WTC11 (cell line): ENCODE measurements at regions not wholly inside any gene's neighbourhood (a gene's known extent, or its start where the extent isn't known, plus 50 kb on each side); places are given as distances from the start of the nearest gene placed in this dataset.

Experiments used
- ATAC-seq: fragments of 200-7000 bp; cut with Tn5 transposase; 2 replicates; pipeline ENCODE4 v1.10.0; 2021; ENCODE audit warnings: mild to moderate bottlenecking, moderate library complexity
- CTCF ChIA-PET: fragments of 300-600 bp; sonication (Branson Sonifier 250); formaldehyde crosslinking; loops from one replicate; lab custom pipeline; 2021; ENCODE audit warnings: antibody characterized with exemption; lab: Charles Lee
- POLR2A ChIA-PET: fragments of 350-600 bp; sonication (Branson Sonifier 250); formaldehyde crosslinking; loops from one replicate; lab custom pipeline; 2021; ENCODE audit warnings: antibody characterized with exemption; lab: Charles Lee
- DNase-seq: peaks from one replicate; pipeline ENCODE4 v3.0.0; 2021; ENCODE audit warnings: low spot score
- H3K27ac Mint-ChIP-seq: 2 replicates; pipeline ENCODE4 v1.8.0; 2021; ENCODE audit warnings: mixed read lengths
- H3K27me3 Mint-ChIP-seq: 2 replicates; pipeline ENCODE4 v1.8.0; 2021; ENCODE audit warnings: low read depth, mild to moderate bottlenecking, moderate library complexity, mixed read lengths
- H3K36me3 Mint-ChIP-seq: 2 replicates; pipeline ENCODE4 v1.8.0; 2021; ENCODE audit warnings: mixed read lengths
- H3K4me1 Mint-ChIP-seq: 2 replicates; pipeline ENCODE4 v1.8.0; 2022; ENCODE audit warnings: mixed read lengths
- H3K4me3 Mint-ChIP-seq: 2 replicates; pipeline ENCODE4 v1.8.0; 2021; ENCODE audit warnings: mild to moderate bottlenecking, moderate library complexity, mixed read lengths
- H3K9me3 Mint-ChIP-seq: 2 replicates; pipeline ENCODE4 v1.8.0; 2021; ENCODE audit warnings: mixed read lengths
- ARID4B ChIP-seq: sonication (generic); formaldehyde crosslinking; IDR thresholded peaks from 2 replicates; pipeline ENCODE4 v1.8.0; 2023; ENCODE audit warnings: missing genetic modification reagents, mild to moderate bottlenecking, borderline replicate concordance
- E2F1 ChIP-seq: sonication (generic); formaldehyde crosslinking; IDR thresholded peaks from 2 replicates; pipeline ENCODE4 v1.8.0; 2022; ENCODE audit warnings: mild to moderate bottlenecking, missing genetic modification reagents
- FOXJ3 ChIP-seq: sonication (generic); formaldehyde crosslinking; IDR thresholded peaks from 2 replicates; pipeline ENCODE4 v1.9.0; 2021; ENCODE audit warnings: missing genetic modification reagents, mild to moderate bottlenecking, borderline replicate concordance
- IRF2 ChIP-seq: sonication (generic); formaldehyde crosslinking; IDR thresholded peaks from 2 replicates; pipeline ENCODE4 v1.8.0; 2022; ENCODE audit warnings: low read depth, missing genetic modification reagents, borderline replicate concordance
- JAZF1 ChIP-seq: fragments of 250-450 bp; sonication (Bioruptor Pico); IDR thresholded peaks from 2 replicates; pipeline ENCODE4 v1.9.0; 2021; ENCODE audit warnings: moderate library complexity, mild to moderate bottlenecking, inconsistent platforms
- JUN ChIP-seq: sonication (generic); formaldehyde crosslinking; IDR thresholded peaks from 2 replicates; pipeline ENCODE4 v1.8.0; 2023; ENCODE audit warnings: mild to moderate bottlenecking, missing genetic modification reagents
- KAT7 ChIP-seq: sonication (generic); formaldehyde crosslinking; IDR thresholded peaks from 2 replicates; pipeline ENCODE4 v1.8.1; 2023; ENCODE audit warnings: missing genetic modification reagents, mild to moderate bottlenecking, borderline replicate concordance
- NFYB ChIP-seq: sonication (generic); formaldehyde crosslinking; conservative IDR thresholded peaks from 2 replicates; pipeline ENCODE4 v1.8.0; 2022; ENCODE audit warnings: low read depth, missing genetic modification reagents
- OVOL2 ChIP-seq: fragments of 250-450 bp; sonication (Bioruptor Pico); IDR thresholded peaks from 2 replicates; pipeline ENCODE4 v1.9.0; 2021; ENCODE audit warnings: mild to moderate bottlenecking, borderline replicate concordance
- SP1 ChIP-seq: sonication (generic); formaldehyde crosslinking; conservative IDR thresholded peaks from 2 replicates; pipeline ENCODE4 v1.8.1; 2022; ENCODE audit warnings: missing genetic modification reagents
- STAT6 ChIP-seq: sonication (generic); formaldehyde crosslinking; conservative IDR thresholded peaks from 2 replicates; pipeline ENCODE4 v1.8.1; 2023; ENCODE audit warnings: mild to moderate bottlenecking, low read depth, missing genetic modification reagents, moderate library complexity
- TF ChIP-seq, protein P1 (sequence below): sonication (generic); formaldehyde crosslinking; IDR thresholded peaks from 2 replicates; pipeline ENCODE4 v1.8.1; 2023; ENCODE audit warnings: mild to moderate bottlenecking, missing genetic modification reagents, moderate library complexity
- TF ChIP-seq, protein P2 (sequence below): sonication (generic); formaldehyde crosslinking; IDR thresholded peaks from 2 replicates; pipeline ENCODE4 v1.8.1; 2022; ENCODE audit warnings: mild to moderate bottlenecking, missing genetic modification reagents, moderate library complexity, borderline replicate concordance
- TF ChIP-seq, protein P3 (sequence below): sonication (generic); formaldehyde crosslinking; IDR thresholded peaks from 2 replicates; pipeline ENCODE4 v1.8.1; 2023; ENCODE audit warnings: mild to moderate bottlenecking, missing genetic modification reagents

GRCh38 chr1:166283190-166283589, 116.4 kb upstream of the FAM78B start (continued):
- TF ChIP-seq ARID4B (CRISPR knock-in tag) = no peak
- no peak for TF ChIP-seq KAT7 (CRISPR knock-in tag)

GRCh38 chr1:166283600-166283999, 116.8 kb upstream of the FAM78B start:
- DNase-seq (no peak), ATAC-seq (no peak)
- POLR2A ChIA-PET = no interaction called here
- TF ChIP-seq STAT6 (CRISPR knock-in tag) (no peak), FOXJ3 (CRISPR knock-in tag) (no peak), OVOL2 (no peak), E2F1 (CRISPR knock-in tag) (no peak)
- TF ChIP-seq, protein P1, sequence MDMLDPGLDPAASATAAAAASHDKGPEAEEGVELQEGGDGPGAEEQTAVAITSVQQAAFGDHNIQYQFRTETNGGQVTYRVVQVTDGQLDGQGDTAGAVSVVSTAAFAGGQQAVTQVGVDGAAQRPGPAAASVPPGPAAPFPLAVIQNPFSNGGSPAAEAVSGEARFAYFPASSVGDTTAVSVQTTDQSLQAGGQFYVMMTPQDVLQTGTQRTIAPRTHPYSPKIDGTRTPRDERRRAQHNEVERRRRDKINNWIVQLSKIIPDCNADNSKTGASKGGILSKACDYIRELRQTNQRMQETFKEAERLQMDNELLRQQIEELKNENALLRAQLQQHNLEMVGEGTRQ = no peak
- TF ChIP-seq, protein P2, sequence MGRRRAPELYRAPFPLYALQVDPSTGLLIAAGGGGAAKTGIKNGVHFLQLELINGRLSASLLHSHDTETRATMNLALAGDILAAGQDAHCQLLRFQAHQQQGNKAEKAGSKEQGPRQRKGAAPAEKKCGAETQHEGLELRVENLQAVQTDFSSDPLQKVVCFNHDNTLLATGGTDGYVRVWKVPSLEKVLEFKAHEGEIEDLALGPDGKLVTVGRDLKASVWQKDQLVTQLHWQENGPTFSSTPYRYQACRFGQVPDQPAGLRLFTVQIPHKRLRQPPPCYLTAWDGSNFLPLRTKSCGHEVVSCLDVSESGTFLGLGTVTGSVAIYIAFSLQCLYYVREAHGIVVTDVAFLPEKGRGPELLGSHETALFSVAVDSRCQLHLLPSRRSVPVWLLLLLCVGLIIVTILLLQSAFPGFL (CRISPR knock-in tag) = no peak
- Mint-ChIP-seq H3K36me3 (no peaks in the 10 kb centered on the region), H3K4me3 (no peak overlapping the region), H3K9me3 (peaks cover 3% of the 10 kb centered on the region; the same call in 1 of the 2 replicates), H3K4me1 (no peaks in the 10 kb centered on the region), H3K27me3 (no peaks in the 10 kb centered on the region; the same call in 1 of the 2 replicates), H3K27ac (no peak overlapping the region)
- CTCF ChIA-PET = no interaction called here

DNA sequence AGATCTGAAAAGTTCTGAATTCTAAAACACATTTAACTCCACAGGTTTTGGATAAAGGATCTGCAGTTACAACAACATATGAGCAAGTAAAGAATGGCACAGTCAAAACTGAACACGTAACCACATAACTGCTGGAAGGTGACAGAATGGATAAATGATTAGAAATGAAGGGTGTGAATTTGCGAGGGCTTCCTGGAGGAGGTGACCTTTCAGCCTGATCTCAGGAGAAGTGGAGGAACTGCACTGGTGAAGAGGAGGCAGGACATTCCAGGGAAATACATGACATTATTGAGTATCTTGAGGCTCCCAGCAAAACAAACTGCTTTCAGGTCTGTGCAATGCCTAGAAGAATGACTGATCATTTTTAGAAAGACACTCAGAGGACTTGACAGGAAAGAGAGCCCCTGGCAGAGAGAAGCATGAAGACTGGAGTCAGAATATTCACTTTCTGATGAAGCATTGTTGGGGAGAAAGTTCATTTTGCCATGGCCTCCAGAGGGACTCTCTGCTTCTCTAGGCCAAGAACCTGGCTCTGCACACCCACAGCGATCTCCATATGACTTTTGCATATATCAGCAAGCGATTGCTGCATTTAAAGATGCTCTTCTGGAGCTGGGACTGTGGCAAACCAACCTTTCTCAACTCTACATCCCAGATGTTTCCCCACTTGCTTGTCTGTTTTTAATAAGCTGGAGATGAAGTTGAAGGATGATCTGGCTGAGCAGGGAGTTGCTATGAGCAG, 122.7 kb upstream of the FAM78B start:
- Mint-ChIP-seq H3K4me1 (no peaks in the 10 kb centered on the region), H3K27ac (no peak overlapping the region), H3K36me3 (no peaks in the 10 kb centered on the region), H3K9me3 (peaks cover 5% of the 10 kb centered on the region), H3K27me3 (no peaks in the 10 kb centered on the region; the same call in 1 of the 2 replicates), H3K4me3 (no peak overlapping the region)
- ATAC-seq (no peak), DNase-seq (no peak)
- ChIA-PET CTCF (no interaction called here), POLR2A (no interaction called here)
- no peak for TF ChIP-seq NFYB (CRISPR knock-in tag)
- TF ChIP-seq JAZF1 (CRISPR knock-in tag) = no peak
- TF ChIP-seq, protein P3, sequence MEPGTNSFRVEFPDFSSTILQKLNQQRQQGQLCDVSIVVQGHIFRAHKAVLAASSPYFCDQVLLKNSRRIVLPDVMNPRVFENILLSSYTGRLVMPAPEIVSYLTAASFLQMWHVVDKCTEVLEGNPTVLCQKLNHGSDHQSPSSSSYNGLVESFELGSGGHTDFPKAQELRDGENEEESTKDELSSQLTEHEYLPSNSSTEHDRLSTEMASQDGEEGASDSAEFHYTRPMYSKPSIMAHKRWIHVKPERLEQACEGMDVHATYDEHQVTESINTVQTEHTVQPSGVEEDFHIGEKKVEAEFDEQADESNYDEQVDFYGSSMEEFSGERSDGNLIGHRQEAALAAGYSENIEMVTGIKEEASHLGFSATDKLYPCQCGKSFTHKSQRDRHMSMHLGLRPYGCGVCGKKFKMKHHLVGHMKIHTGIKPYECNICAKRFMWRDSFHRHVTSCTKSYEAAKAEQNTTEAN (CRISPR knock-in tag) = no peak
- TF ChIP-seq JUN (CRISPR knock-in tag) = no peak
- TF ChIP-seq ARID4B (CRISPR knock-in tag) = no peak
- TF ChIP-seq IRF2 (CRISPR knock-in tag) = no peak
- TF ChIP-seq SP1 (CRISPR knock-in tag) = no peak
